Endothelial cell of umbilical vein (primary cell): ENCODE measurements at regions not wholly inside any gene's neighbourhood (a gene's known extent, or its start where the extent isn't known, plus 50 kb on each side); places are given as distances from the start of the nearest gene placed in this dataset.

Source experiments
- CTCF ChIP-seq, 2 donors: IDR thresholded peaks; 1 replicate in 1 of 2; 2 replicates in 1 of 2; pipeline ENCODE4 v1.5.1; 2011; ENCODE audit warnings: low read length in 2 of 2, mild to moderate bottlenecking in 2 of 2, moderate library complexity in 2 of 2, control low read depth in 1 of 2, inconsistent platforms in 1 of 2, low read depth in 1 of 2; ENCODE audit not compliant: insufficient read depth in 1 of 2; ENCODE audit errors: extremely low read depth in 1 of 2
- EZH2 ChIP-seq: IDR thresholded peaks from 2 replicates; pipeline ENCODE4 v1.6.1; 2012; ENCODE audit warnings: borderline replicate concordance, low read depth, mild to moderate bottlenecking, moderate library complexity, low read length, inconsistent platforms; ENCODE audit not compliant: severe bottlenecking
- FOS ChIP-seq: IDR thresholded peaks from 2 replicates; pipeline ENCODE4 v1.6.1; 2011; ENCODE audit warnings: mild to moderate bottlenecking, low read length, moderate library complexity, borderline replicate concordance; ENCODE audit not compliant: insufficient read depth
- GATA2 ChIP-seq: IDR thresholded peaks from 2 replicates; pipeline ENCODE4 v1.7.0; 2011; ENCODE audit warnings: low read depth, mild to moderate bottlenecking, moderate library complexity, mixed read lengths, low read length; ENCODE audit not compliant: insufficient read length, insufficient read depth
- JUN ChIP-seq: IDR thresholded peaks from 2 replicates; pipeline ENCODE4 v1.6.1; 2011; ENCODE audit warnings: borderline replicate concordance, low read depth; ENCODE audit not compliant: insufficient read length, insufficient read depth
- MAX ChIP-seq: IDR thresholded peaks from 2 replicates; pipeline ENCODE4 v1.6.1; 2011; ENCODE audit not compliant: insufficient read depth, insufficient read length
- MYC ChIP-seq: IDR thresholded peaks from one replicate; pipeline ENCODE4 v1.6.1; 2011; ENCODE audit warnings: mild to moderate bottlenecking, low read depth, low read length
- POLR2A ChIP-seq: IDR thresholded peaks from 2 replicates; pipeline ENCODE4 v1.6.1; 2012; ENCODE audit warnings: low read depth, mild to moderate bottlenecking, control low read depth, low read length
- POLR2AphosphoS5 ChIP-seq: IDR thresholded peaks from 2 replicates; pipeline ENCODE4 v1.6.1; 2012; ENCODE audit warnings: low read depth, mild to moderate bottlenecking, control low read depth, low read length, moderate library complexity; ENCODE audit not compliant: insufficient read depth

GRCh38 chr11:37613031-37613430 lies 1015.0 kb upstream of the RAG2 start:
- no peak for TF ChIP-seq CTCF (IDR thresholded peaks at IDR 0.05; ENCODE audit: extremely low read depth in 1 of 2, insufficient read depth in 1 of 2, low read depth in 1 of 2, low read length in 2 of 2)
- no peak for TF ChIP-seq POLR2AphosphoS5
- no peak for TF ChIP-seq FOS
- no peak for TF ChIP-seq POLR2A
- no peak for TF ChIP-seq EZH2
- TF ChIP-seq MYC: no peak
- no peak for TF ChIP-seq JUN
- TF ChIP-seq MAX: no peak
- TF ChIP-seq GATA2: no peak
